NCI-H1694 (cell line): ENCODE measurements at regions not wholly inside any gene's neighbourhood (a gene's known extent, or its start where the extent isn't known, plus 50 kb on each side); places are given as distances from the start of the nearest gene placed in this dataset.
"Not testable (repeated sequence)": the region's sequence is repeated elsewhere in the genome, so short reads cannot be mapped to it uniquely, and the experiment has no call there.

Experiments
- DNase-seq: peaks from one replicate; lab custom pipeline; 2025; lab: John Stamatoyannopoulos, UW

DNA sequence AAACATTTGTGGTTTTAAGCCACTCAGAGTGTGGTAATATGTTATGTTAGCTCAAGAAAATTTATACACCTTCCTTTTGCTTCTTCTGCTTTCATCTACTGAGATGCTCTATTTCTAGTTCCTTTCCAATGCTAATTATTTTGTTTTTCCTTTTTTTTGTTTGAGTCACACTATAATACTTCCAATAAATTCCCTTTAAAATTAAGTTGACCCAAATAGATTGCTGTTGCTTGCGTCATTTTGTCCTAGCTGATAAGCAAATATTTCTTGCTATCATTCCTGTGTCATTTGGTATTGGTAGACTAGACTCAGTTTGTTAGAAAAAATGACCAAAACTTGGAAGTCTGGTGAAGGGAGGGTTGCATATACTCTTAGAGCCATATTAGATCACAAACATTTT is 437.0 kb upstream of the CNTN6 start:
- no peak for DNase-seq

DNA sequence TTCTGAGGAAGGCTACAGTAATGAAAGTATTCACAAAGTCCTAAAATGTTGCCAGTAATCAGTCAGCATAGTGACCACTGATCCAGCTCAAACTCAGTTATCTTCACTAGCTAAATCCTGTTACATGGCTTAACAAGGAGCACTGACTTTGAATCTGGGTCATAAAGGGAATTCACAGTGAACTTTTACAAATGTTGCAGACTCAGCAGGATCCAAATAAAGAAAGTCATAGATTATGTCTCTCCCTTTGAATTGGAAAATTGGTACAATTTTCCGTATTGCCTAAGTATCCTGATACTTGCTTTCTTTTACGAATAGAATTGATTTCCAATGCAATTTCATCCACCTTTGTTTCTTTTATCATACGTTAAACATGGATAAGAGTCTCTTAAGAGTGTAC is 431.5 kb upstream of the CNTN6 start:
- no peak for DNase-seq

DNA sequence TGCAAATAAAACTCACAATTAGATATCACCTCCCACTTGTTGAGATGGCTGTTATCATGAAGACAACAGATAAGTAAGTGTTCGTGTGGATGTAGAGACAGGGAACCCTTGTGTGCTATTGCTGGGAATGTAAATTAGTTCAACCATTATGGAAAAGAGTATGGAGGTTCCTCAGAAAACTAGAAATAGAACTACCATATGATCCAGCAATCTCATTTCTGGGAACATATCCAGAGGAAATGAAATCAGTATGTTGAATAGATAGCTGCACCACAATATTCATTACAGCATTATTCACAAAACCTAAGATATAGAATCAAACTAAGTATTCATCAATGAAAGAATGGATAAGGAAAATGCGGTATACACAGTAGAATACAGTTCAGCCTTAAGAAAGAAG is 418.7 kb upstream of the CNTN6 start:
- no peak for DNase-seq

DNA sequence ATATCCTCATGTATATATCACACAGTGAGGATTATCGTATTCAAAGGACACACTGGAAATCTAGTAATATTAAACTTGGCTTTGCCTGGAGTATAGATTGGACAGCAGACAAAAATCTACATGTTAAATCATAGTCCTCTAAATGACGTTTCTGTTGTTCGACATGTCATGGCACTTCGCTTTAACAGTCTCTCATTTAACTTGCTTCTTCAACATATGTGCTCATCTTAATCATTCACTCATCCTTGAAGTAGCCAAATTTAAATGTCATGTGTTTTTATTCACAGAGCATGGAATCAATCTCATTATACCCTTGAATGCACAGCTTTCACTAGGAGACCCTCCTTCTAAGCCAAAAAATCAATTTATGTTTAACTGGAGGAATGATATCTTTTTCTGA is 417.0 kb upstream of the CNTN6 start:
- DNase-seq = no peak

DNA sequence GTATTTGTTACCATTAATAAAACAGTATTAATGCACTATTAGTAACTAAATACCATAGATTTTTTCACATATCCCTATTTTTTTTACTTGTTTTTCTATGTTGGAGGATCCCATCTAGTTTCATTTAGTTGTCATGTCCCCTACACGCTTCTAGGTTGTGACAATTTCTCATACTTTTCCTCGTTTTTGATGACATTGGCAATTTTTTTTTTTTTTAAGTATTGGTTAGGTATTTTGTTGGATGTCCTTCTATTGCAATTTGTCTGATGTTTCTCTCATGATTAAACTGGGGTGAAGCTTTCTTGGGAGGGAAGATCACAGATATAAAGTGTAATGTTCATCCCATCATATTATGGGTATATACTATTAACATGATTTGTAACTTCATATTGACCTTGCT is 409.1 kb upstream of the CNTN6 start:
- DNase-seq = no peak

GRCh38 chr3:690770-691169 is 402.1 kb upstream of the CNTN6 start:
- no peak for DNase-seq

GRCh38 chr3:700514-700913 is 392.3 kb upstream of the CNTN6 start:
- no peak for DNase-seq

DNA sequence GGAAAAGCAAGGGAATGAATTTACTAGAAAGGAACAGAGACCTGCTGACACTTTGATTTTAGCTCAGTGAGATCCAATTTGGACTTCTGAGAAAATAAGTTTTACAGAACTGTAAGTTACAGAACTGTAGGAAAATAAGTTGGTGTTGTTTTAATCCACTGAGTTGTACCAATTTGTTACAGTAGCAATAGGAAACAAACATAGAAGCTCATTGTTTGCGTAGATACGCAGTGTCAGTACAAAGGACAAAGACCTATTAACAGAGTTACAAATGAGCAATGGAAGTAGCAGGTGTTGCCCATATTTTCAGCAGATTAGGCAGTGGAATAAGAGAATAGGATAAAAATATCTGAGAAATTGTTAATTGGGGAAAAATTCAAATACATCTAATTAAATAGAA is 385.8 kb upstream of the CNTN6 start:
- DNase-seq = no peak

DNA sequence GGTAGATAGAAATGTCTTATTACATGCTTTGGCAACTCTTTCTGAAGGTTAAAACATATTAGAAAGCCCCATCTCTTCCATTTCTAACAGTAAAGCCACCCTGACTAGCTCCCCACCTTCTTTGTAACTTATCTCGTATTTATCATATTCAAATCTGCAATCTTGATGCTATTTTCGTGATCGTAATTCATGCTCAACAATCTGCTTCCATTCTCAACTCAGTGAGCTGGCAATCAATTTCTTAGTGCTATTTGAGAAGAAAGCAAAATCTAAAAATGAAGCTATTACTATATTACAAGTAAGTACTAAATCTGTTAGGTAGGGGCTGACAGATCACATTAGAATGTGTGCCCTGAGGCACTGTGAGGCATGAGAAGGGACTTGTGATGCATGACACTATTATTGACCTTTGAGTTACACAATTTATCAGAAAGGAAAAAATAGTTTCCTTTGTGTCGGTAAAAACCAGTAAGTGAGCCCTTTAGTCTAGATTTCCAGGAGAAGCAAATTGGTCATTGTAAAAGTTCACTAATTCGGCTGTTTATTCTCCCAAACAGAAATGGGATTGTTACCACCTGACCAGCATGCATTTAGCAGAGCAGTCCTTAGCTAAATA is 379.7 kb upstream of the CNTN6 start:
- DNase-seq = no peak

GRCh38 chr3:713947-714620 is 378.7 kb upstream of the CNTN6 start:
- DNase-seq = no peak

DNA sequence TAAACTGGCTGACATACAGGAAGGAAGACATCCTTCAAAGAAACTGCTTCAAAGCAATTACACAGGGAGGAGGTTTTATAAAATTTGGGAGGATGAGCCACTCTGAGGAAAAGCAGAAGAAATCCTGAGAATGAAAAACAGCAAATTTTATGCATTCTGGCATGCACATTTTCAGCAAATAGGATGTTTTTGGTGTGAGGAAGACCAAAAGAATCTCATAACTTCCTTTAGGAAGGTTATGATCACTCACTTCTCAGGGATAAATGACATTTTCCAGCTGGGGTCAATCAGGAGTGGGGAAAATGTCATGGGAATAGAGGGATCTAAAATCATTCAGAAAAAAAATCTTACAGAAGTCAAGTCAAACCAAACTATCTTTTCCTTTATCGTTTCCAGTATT is 371.7 kb upstream of the CNTN6 start:
- DNase-seq = no peak

- DNase-seq = no peak
Measured at GRCh38 chr3:732326-732928, 360.4 kb upstream of the CNTN6 start.

- DNase-seq = no peak
Measured at GRCh38 chr3:733313-733712, 359.5 kb upstream of the CNTN6 start.

DNA sequence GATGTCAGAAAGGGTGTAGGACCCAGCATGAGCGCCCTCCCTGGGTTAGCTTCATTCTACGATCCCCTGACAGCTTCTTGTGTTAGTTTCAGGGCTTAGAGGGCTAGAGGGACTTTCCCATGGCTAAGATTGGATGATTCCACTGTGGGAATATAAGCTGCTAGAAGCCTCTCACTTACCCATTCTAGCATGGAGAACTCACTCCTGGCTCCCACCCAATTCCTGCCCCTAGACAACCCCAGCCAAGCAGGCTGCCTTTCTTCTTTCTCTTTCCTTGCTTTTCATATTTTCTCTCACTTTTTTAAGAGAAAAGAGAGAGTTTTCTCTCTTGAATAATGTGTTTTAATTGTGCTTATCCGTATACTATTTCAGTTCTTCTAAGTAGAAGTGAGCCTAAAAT is 335.1 kb upstream of the CNTN6 start:
- no peak for DNase-seq

- no peak for DNase-seq
Measured at GRCh38 chr3:759106-759505, 333.7 kb upstream of the CNTN6 start.

GRCh38 chr3:773433-773832 is 319.4 kb upstream of the CNTN6 start:
- not testable (repeated sequence) for DNase-seq

DNA sequence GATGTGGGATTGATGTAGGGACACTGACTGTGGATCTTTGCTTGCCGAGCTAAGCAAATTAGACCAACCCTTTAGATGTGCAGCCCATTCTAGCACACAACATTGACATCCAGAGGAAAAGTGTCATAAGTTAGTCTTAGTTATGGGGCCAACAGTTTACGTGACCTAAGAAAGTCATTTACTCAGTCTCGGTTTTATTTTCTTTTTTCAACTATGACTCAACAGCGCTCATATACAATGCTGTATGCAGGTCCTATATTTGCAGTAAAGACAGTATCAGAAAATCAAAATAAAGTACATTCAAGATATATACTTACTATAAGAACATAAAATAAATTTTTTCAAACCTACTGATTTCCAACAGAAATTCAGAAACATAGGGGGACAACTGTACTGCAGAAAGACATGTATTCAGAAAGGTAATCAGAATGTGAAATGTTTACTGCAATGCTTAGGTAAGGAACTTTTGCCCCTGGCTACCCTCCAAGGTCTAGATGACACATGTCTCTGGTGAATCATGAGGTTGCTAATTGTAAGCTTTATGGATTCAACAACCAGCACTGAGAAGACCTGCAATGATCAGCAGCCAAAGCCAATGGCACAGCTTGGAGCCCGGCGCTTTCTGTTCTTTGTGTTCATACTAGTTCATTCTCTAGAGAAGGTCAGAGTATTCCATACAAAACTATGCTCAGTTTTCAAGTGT is 317.5 kb upstream of the CNTN6 start:
- no peak for DNase-seq

DNA sequence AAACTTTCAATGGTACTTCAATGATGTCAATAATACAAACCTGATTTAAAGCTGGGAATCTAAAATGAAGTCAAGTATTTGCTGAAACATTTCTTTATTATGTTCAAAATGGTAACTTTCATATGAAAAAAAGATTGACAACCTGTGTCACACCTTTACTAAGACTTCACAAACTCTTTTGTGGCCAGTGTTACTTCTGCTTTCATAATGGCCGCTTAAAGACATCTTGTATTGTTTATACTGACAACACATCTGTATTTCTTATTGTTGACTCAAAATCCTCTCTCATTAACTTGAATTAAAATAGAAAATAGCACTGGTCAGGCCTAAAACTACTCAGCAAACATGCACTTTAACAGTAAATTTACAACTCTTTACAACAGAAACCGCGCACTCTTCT is 312.3 kb upstream of the CNTN6 start:
- DNase-seq = no peak

GRCh38 chr3:791442-791841 is 301.4 kb upstream of the CNTN6 start:
- no peak for DNase-seq

GRCh38 chr3:792630-793029 is 300.2 kb upstream of the CNTN6 start:
- no peak for DNase-seq

GRCh38 chr3:804211-804610 is 288.6 kb upstream of the CNTN6 start:
- DNase-seq = no peak

DNA sequence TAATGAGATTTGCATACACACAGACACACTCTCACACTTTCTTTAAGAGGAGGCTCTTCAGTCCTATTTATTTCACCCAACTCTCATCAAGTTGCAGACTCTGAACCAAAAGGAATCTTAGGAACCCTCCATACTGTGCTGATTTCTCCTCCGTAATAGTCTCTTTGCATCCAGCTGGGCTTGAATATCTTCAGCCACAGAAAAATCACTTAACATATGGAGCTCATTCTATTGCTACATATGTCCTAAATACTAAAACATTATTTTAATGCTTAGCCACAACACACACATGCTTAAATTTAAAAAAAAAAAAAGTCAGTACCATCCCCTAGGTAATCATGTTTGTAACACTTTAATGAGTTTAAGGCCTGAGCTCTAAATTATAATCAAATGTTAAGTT is 287.5 kb upstream of the CNTN6 start:
- DNase-seq = no peak

GRCh38 chr3:806006-806405 is 286.8 kb upstream of the CNTN6 start:
- no peak for DNase-seq
